GM12865 (cell line): ENCODE measurements at regions not wholly inside any gene's neighbourhood (a gene's known extent, or its start where the extent isn't known, plus 50 kb on each side); places are given as distances from the start of the nearest gene placed in this dataset.

Experiments
- DNase-seq: peaks from one replicate; pipeline ENCODE4 v3.0.0; 2010; ENCODE audit warnings: low read depth
- H3K4me3 ChIP-seq: 2 replicates; pipeline ENCODE4 v1.5.1; 2011; ENCODE audit warnings: mild to moderate bottlenecking, low read depth, low read length, control low read depth
- CTCF ChIP-seq: IDR thresholded peaks from 2 replicates; pipeline ENCODE4 v1.5.1; 2011; ENCODE audit warnings: low read length, control low read depth, low read depth, inconsistent platforms; ENCODE audit not compliant: insufficient read depth; ENCODE audit errors: missing control alignments

GRCh38 chr16:60510941-60511340 is 1525.3 kb downstream of the CDH8 start:
- H3K4me3 ChIP-seq, result no peak overlapping the region
- DNase-seq, result no peak

GRCh38 chr16:60510208-60510607 is 1526.0 kb downstream of the CDH8 start:
- TF ChIP-seq CTCF, result no peak
- no peak overlapping the region for H3K4me3 ChIP-seq
- no peak for DNase-seq

More at GRCh38 chr16:60510941-60511340, 1525.3 kb downstream of the CDH8 start:
- no peak for TF ChIP-seq CTCF

GRCh38 chr16:60491273-60491672 is 1545.0 kb downstream of the CDH8 start:
- H3K4me3 ChIP-seq, result no peak overlapping the region
- no peak for TF ChIP-seq CTCF
- no peak for DNase-seq

- no peak for DNase-seq
- TF ChIP-seq CTCF, result no peak
Observed at GRCh38 chr16:60485872-60486489, 1550.3 kb downstream of the CDH8 start.

GRCh38 chr16:60484901-60485300 is 1551.3 kb downstream of the CDH8 start:
- H3K4me3 ChIP-seq, result no peak overlapping the region

More at GRCh38 chr16:60485872-60486489, 1550.3 kb downstream of the CDH8 start:
- H3K4me3 ChIP-seq, result no peak overlapping the region

GRCh38 chr16:60481591-60481990 is 1554.6 kb downstream of the CDH8 start:
- TF ChIP-seq CTCF, result no peak
- H3K4me3 ChIP-seq, result no peak overlapping the region
- DNase-seq, result no peak

More at GRCh38 chr16:60484901-60485300, 1551.3 kb downstream of the CDH8 start:
- no peak for TF ChIP-seq CTCF
- DNase-seq, result no peak

GRCh38 chr16:60478810-60479209 is 1557.4 kb downstream of the CDH8 start:
- DNase-seq, result no peak
- H3K4me3 ChIP-seq, result no peak overlapping the region
- no peak for TF ChIP-seq CTCF
